ENCODE measurements at regions not wholly inside any gene's neighbourhood (a gene's known extent, or its start where the extent isn't known, plus 50 kb on each side); places are given as distances from the start of the nearest gene placed in this dataset.

DNA sequence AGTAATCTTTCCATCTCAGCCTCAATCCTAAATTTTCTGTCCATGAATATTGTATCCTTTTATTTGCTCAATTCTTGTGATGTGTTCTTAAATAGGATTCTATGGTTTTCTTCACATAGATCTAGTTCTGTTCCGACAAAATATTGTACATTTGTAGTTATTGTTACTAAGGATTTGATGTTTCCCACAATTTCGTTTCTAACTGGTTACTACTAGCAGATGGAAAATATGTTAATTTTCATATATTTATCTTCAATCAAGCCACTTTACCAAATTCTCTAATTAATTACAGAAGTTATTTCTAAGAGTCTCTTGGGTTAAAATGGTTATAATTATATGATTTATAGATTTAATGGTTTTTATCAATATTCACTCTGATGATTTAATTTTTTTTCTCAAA, 60.3 kb downstream of the SEC61B start:
- DNase-seq, result no peak

DNA sequence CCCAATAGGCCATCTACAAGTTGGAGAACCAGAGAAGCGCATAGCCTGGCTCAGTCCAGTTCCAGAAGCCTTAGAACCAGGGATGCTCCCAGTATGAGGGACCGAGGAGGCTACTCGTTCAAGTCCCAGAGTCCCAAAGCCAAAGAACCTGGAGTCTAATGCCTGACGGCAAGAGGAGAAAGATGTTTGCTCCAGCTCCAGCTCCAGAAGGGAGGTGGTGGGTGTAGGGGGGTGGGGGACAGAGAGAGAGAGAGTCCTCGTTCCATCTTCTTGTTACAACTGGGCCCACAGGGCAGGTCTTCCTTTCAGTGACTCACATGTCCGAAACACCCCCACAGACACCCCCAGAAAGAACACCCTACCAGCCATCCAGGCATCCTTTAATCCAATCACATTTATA, 63.9 kb downstream of the SEC61B start:
- DNase-seq, result no peak

DNA sequence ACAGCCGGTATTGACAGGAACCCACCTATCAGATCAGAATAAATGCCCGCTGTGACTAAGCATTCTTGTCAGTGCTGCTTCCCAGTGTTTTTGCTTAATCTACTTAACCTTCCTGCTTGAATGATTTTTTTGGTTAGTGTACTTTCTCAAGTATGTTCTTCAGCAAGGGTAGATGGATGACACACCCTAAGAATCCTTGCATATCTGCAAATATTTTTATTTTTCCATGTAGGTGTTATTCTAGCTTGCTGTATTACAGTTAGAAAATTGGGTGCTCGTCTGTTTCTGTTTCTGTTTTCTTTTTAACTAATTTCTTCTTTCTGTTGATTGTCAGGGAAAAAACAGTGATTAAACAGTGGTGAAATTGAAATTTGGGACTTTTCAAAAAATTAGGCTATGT, 64.5 kb downstream of the SEC61B start:
- DNase-seq, result no peak

DNA sequence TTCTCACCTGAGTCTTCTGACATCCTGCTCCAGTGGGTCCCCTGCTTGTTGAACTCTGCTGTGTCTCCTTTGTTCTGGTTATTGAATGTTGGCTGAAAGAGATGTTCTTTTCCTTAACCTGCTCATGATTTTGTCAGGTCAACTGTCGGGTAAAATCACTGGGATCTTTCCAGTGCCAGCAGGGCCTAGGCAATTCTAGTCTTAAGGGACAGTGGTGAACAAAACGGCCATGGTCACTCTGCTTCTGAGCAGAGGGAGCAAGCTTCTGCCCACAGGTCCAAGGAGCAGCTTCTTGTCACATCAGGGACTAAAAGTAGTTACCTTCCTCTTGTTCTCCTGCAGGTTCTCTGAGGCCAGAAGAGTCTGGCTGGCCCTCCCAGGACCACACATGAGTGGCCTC, 65.6 kb downstream of the SEC61B start:
- DNase-seq, result no peak

DNA sequence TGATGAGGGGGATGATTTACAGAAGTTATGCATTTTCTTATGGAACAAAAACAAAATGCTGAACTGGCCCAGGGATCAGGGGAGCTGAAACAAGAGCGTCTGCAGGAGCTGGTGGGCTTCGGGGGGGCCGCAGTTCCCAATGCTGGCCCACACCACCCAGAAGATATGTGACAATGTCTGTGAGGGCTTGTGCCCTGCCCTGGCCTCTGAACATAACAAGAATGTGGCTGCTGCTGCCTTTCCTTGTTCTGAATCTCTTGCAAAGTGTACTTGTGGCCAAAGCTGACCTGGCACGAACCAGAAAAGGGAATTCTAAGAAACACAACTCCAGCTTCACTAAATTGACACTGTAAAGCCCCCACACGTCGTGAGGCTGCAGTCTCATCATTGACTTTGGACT, 66.7 kb downstream of the SEC61B start:
- no peak for DNase-seq

DNA sequence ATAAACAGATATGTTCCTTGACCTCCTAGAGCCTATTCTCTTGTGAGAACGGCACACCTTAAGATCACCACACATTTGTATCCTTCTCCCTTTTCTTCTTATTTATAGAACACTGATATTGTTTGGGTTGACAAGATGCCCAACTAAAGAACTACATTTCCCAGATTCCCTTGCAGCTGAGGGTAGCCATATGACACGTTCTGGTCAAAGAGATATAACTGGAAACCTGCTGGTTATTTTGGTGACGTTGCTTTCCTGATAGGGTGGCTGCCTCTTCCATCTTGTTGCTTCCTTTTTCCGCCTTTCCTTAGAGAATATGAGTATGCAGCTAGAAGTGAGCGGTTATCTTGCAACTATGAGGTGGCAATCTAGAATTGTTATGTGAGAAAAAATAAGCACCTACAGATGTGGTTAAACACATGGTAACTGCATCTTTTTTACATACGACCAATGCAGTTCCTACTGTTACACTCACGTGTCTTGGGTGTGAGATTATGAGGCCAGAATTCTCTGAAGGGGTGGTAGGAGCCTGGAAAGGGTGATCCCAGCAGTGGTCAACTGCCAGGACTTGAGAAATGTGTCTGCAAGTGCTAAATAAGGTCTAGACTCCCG, 72.9 kb downstream of the SEC61B start:
- DNase-seq, result no peak

DNA sequence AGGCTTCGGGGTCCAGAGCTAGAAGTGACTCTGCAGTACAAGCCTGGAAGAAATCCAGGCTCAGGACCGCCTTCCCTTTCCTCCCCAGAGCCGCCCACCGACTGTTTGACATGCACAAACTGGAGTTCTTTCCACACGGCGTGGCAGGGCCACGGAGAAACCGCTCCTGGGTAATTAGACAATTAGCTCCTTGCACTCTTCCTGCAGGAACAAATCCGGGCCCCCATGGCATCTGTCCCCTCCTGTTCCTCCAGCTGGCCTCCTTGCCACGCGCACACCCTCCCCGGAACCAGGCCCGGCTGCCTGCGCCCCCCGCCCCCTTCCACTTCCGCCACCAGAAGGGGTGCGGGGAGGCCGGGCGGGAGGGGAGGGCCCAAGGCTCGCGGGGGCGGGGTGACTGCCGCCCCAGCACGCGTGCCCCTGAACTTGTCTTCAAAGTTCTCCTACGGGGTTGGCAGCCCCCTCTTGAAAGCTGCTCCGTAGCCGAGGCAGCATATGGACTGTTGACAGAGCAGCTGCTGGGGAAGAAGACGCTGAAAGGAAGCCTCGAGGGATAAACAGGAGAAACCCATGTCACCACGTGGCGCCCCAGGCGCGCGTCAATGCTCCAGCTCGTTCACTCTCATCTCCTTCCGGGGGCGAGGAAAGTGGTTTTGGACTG, 74.3 kb downstream of the SEC61B start:
- DNase-seq, result no peak

DNA sequence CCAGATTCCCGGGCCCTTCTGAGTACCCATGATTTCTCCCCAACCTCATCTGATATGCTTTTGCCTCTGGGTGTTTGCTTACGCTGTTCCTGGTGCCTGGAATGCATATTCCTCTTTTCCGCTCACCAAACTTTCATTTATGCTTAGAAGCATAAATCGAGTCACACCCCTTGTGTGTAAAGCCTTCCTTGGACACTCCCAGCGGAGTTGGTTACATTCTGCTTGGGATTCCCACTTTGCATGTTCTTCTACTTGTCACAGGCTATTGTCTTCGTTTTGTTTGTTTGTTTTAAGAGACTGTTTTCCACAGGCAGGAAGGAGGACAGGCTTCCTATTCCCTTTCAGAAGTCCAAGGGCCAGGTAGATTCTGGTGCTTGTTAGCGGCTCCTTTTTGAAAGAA, 76.5 kb downstream of the SEC61B start:
- no peak for DNase-seq

DNA sequence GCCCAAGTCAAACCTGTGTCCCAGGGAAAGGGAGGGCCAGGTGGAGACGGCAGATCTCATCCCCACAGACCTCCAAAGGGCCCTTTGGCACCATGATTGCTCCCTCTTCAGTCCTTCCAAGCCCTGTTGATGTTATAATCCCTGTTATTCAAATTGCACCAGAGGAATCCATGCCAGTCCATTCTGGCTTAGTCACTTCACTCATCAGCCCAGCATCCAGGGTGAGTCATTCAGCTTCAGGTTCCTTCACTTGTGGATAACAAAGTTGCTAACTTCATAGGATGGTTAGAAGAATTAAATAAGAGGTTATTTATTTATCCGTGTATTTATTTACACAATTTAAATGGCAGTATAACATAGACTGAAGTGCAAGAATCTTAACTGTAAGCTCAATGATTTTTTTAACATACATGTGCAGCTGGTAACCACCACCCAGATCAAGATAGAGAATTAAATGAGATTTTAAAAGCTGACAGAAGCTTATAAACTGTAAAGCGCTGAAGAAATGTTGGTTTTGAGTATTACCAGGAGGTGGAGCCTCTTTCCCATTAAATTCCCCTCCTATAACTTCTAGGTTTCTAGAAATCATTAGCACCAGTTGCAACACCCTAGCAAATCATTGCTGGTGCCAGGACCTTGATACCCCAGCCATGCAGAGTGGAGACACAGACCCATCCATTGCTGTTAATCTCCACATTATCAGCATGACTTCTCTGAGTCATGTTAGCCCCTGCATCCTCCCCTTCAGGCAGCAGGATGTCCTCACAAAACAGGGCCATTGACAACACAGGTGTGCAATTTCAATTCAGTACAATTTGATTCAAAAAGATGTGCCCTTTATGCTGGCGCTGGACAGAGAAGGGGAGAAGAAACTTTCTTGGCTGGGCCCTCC, 77.4 kb downstream of the SEC61B start:
- DNase-seq, result no peak

DNA sequence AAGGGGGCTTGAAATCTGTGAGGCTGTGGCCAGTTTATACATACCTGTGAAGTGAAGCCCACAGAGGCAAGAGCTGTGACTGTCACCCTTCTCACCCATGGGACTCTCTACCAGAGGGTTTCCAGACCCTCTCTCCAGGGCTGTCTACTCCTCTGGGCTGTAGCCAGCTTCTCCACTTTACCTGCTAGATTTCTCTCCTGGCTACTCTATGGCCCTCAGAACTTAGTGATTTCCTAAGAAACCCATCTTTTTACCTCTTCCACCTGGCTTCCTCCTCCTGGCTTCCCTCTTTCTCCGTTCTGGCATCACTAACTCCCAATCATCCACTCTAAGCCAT, 78.0 kb downstream of the SEC61B start:
- DNase-seq, result no peak

DNA sequence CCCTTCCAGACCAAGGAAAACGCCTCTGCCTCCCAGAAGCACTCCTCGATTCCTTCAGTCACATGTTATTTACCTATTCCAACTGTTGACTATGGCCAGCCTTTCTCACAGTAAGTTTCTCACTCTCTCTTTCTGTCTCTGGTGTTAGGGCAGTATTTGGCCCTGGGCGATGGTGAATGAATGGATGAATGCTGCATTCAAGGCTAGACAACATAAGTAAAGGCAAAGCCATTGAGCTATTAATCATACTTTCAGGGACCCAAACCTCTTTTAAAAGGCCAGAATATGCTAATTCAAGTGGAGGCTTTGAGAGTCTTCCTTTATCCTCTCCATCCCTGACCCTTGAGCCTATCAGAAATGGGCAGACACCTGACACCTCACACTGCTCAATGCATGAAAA, 78.5 kb downstream of the SEC61B start:
- no peak for DNase-seq

DNA sequence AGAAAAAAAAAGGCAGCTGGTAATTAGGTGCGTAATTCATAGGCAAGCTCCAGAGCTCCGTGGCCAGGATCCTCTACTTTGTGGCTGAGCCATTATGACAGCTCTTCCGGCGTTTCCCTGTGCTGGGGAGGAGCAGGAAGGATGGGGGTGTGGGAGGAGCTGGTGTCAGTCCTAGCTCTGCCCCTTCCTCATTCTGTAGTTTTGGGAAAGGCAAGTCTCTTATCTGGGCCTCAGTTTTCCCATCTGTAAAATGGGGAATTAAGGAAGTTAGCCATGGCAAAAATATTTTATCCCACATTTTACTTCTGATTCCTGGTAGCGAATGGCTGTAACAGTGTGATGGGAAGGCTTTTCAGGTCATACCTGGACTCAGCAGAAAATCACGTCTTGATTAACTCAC, 81.1 kb downstream of the SEC61B start:
- no peak for DNase-seq

DNA sequence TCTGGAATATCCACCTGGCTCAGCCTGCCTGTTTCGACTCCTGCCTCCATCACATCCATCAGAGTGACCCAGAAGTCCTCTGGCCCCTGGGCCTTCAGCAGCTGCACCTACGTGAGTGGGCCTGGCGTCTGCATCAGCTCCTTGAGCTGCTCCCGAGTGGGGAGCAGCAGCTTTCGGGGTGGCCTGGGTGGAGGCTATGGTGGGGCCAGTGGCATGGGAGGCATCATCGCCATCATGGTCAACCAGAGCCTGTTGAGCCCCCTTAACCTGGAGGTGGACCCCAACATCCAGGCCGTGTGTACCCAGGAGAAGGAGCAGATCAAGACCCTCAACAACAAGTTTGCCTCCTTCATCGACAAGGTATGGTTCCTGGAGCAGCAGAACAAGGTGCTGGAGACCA, 83.0 kb downstream of the SEC61B start:
- DNase-seq, result no peak

DNA sequence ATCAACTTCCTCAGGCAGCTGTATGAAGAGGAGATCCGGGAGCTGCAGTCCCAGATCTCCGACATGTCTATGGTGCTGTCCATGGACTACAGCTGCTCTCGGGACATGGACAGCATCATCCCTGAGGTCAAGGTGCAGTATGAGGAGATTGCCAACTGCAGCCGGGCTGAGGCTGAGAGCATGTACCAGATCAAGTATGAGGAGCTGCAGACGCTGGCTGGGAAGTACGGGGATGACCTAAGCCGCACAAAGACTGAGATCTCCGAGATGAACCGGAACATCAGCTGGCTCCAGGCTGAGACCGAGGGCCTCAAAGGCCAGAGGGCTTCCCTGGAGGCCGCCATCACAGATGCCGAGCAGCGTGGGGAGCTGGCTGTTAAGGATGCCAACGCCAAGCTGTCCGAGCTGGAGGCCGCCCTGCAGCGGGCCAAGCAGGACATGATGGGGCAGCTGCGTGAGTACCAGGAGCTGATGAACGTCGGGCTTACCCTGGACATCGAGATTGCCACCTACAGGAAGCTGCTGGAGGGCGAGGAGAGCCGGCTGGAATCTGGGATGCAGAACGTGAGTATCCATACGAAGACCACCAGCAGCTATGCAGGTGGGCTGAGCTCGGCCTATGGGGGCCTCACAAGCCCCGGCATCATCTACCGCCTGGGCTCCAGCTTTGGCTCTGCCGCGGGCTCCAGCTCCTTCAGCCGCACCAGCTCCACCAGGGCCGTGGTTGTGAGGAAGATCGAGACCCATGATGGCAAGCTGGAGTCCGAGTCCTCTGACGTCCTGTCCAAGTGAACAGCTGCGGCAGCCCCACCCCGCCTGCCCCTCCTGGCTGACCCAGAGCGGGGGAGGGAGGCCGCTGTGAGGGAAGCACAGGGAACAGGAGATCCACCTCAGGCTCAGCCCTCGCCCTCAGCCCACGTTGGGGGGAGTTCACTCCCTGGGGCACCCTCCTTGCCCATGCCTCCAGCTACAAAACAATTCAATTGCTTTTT, 84.0 kb downstream of the SEC61B start:
- DNase-seq, result no peak

DNA sequence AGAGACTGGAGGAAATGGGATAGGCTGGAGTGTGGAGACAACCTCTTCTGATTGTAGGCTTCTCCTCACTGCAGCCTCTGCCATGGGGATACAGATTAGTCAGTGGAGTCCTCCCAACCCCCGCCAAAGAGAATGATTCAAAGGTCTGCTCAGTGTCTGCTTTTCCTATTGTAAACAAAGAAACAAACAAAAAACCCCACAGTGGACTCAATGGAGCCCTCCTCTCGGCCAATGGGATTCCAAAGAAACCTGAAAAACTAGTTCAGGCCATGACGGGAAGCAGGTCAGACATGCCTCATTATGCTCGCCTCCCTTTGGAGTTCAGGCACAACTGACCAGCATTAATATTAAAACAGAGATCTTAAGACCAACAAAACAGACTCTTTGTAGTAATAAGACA, 85.8 kb downstream of the SEC61B start:
- DNase-seq, result no peak

DNA sequence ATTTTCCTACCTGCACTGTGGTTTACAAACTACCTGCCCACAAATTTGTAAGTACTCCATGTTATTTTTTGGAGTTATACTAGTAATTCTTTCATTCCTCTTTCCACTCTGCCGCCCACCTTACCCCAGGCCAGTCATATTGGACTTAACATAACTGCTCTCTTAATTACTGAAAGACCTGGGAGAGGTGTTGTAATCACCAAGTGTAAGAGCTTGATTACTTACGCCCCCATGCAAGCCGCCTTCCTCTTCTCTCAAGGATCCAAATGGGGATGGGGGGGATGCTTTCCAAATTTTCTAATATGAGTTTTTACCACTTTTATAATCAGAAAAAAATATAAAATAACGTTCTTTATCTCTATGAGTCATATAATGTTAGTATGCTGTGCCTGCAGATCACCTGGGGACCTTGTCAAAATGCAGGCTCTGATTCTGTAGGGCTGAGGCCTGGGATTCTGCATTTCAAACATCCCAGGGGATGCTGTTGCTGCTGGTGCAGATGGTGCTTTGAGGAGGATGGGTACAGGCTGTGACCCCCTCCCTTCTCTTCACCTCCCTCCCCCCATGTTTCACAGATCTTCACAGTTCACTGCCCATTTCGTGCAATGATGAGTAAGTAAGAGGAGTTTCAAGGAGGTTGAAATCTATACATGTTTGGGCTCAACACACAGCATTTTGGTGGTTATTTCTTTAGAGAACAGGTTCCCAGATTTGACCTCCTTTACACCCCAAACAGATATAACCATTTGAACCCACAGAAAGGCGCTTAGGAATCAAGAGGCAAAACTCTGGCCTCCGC, 87.3 kb downstream of the SEC61B start:
- no peak for DNase-seq

DNA sequence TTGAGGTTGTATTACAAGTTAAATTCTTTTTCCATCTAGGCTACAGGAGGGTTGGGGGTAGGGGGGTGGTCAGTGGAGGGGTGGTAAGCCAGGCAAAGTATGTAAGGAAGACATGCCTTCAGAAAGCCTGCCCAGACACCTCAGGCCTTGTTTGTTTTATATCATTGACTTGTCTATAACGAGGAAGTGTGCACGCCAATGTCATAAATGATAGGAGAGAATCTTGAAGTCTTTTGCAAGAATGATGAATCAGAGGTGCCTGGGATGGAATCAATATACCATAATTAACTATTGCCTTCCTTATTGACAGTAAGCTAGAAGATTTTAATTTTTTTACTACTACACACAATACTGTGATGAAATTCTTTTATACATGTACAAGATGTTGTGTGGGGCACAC, 90.7 kb downstream of the SEC61B start:
- no peak for DNase-seq

DNA sequence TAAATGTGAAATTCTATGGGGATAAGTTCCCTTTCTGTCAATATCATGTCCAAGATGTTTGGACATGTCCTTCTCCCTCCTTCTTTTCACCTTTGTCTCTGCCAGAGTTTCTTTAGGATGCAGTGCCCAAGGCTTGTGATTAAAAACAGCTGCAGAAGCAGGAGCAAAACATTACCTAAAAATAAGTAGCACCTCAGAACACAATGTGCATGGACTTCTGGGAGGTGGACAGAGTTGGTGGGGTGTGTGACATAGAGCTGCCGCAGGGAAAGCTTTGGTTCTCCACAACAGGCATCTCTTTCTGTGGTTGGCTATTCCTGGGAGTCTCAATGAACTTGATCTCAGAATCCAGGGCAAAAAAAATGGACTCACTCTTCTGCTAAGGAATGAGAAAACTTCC, 97.0 kb downstream of the SEC61B start:
- no peak for DNase-seq

DNA sequence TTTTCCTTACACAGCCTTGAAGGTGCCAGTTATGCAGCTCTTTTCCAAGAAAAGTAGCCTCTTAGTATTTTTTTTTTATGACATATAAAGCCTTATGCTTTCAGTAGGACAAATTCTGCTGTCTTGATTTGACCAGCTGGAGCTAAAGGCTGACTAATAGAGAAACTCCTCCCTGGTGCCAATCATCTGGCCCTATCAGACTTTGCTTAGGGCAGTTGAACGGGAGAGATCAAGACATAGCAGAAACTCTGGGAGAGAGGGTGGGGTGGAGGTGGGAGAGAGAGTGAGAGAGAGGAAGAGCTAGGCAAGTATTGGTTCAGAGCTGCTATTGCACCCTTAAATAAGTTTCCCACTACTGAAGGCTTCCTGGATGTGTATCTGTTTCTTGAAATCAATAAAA, 100.2 kb downstream of the SEC61B start:
- DNase-seq, result no peak

DNA sequence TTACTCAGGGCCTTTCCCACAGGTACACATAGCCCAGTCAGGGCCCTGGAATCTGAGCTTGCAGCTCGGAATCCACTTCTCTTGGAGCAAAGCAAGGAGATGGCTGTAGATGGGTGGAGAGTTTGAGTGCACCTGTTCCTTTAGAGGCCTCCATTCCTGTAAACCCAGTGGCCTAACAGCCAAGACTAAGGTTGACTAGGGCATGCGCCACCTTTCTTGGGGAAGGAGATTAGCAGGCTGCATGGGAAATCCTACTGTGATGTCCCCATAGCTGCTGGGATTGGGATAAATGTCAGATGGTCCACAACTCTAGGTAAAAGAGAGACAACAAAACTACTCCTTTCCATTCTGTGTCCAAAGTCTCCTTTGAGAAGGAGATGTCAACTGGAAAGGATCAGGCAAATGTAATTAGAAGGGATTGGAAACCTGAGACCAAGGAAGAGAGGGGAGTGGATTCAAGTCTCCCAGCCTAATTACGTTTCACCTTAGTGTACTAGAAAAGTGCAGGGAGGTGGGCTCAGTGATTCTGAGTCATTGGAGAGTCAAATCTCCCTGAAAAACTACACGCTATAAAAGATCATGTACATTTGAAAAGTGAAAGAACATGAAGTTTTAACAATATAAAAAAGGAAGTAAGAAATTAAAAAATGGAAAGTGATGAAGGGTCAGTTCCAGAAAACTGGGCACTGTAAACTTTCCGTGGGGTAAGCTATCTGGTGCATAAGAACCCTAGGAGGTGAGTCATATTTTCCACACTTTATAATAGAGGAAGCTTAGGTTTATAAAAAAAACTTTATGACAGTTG, 104.2 kb downstream of the SEC61B start:
- no peak for DNase-seq

DNA sequence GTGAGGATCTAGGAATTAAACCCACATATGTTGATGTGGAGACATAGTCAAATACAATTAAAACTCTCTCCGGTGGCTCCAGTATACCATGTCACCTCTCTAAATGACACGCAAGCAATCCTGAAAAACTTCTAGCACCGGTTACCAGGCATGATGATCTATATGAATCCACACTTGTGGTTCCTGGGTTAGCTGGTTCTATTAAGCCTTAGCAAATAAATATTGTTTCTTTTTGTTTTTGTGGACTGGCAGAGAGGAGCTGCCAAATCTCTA, 104.8 kb downstream of the SEC61B start:
- DNase-seq, result no peak

DNA sequence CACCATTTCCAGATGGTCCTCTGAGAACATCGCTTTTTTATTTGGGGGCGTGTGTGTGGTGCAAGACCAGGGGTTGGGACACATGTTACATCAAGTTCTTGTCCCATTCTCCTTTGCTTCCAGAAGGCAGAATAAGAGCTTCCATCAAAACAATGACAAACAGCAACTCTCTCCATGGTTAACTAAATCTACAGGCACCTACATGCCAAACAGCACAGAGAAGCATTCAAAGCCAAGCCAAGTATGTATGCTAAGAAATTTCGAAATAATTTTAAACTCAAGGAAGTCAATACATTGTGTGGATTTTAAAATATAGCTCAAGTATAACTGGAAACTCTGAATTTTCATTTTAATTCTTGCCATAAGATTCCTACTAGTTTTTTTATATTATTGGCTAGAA, 105.6 kb downstream of the SEC61B start:
- no peak for DNase-seq

All from activated CD4-positive, alpha-beta T cell treated with anti-CD3 and anti-CD28 coated beads, Interleukin-2, amount 50 U/mL, for 48 hours (primary cell).